Loucy (cell line): ENCODE measurements at regions not wholly inside any gene's neighbourhood (a gene's known extent, or its start where the extent isn't known, plus 50 kb on each side); places are given as distances from the start of the nearest gene placed in this dataset.

Experiments used
- H2AFZ ChIP-seq: fragments of 200-600 bp; sonication (generic); 2 replicates; pipeline ENCODE4 v1.6.0; 2016; ENCODE audit warnings: antibody characterized with exemption, mild to moderate bottlenecking, low read length, moderate library complexity
- H3F3A ChIP-seq: fragments of 200-600 bp; 2 replicates; pipeline ENCODE4 v1.6.0; 2016; ENCODE audit warnings: antibody characterized with exemption, low read depth, mild to moderate bottlenecking
- H3K27me3 ChIP-seq: fragments of 200-600 bp; sonication (generic); 2 replicates; pipeline ENCODE4 v1.6.1; 2014; ENCODE audit warnings: low read length, mild to moderate bottlenecking; ENCODE audit not compliant: insufficient read depth, poor library complexity, severe bottlenecking
- H3K36me3 ChIP-seq: fragments of 200-600 bp; sonication (generic); 2 replicates; pipeline ENCODE4 v1.6.1; 2016; ENCODE audit warnings: low read length; ENCODE audit not compliant: insufficient read depth
- H3K4me1 ChIP-seq: fragments of 200-600 bp; sonication (generic); 2 replicates; pipeline ENCODE4 v1.5.1; 2014; ENCODE audit warnings: low read length, mild to moderate bottlenecking; ENCODE audit not compliant: insufficient read depth, poor library complexity, severe bottlenecking
- H3K4me2 ChIP-seq: fragments of 200-600 bp; sonication (generic); 2 replicates; pipeline ENCODE4 v1.6.0; 2014; ENCODE audit warnings: antibody characterized with exemption, low read length, low read depth, mild to moderate bottlenecking; ENCODE audit not compliant: poor library complexity, severe bottlenecking
- H3K4me3 ChIP-seq: fragments of 200-600 bp; sonication (generic); 2 replicates; pipeline ENCODE4 v1.5.1; 2014; ENCODE audit warnings: low read length, mild to moderate bottlenecking, mixed read lengths; ENCODE audit not compliant: poor library complexity, severe bottlenecking
- H3K79me2 ChIP-seq: fragments of 200-600 bp; sonication (generic); 2 replicates; pipeline ENCODE4 v1.6.1; 2014; ENCODE audit warnings: low read length; ENCODE audit not compliant: insufficient read depth
- H3K9ac ChIP-seq: fragments of 200-600 bp; sonication (generic); 2 replicates; pipeline ENCODE4 v1.6.0; 2014; ENCODE audit warnings: mild to moderate bottlenecking, low read depth, low read length, moderate library complexity; ENCODE audit not compliant: poor library complexity, severe bottlenecking
- H3K9me2 ChIP-seq: fragments of 200-600 bp; sonication (generic); replicated peaks from 2 replicates; pipeline ENCODE4 v1.6.1; 2016; ENCODE audit warnings: low read depth, low read length, mixed read lengths
- H3K9me3 ChIP-seq: fragments of 200-600 bp; sonication (generic); 2 replicates; pipeline ENCODE4 v1.6.1; 2014; ENCODE audit warnings: mild to moderate bottlenecking, antibody characterized with exemption, low read length, low read depth; ENCODE audit not compliant: insufficient read depth
- H4K20me1 ChIP-seq: fragments of 200-600 bp; sonication (generic); 2 replicates; pipeline ENCODE4 v1.6.0; 2014; ENCODE audit warnings: antibody characterized with exemption, low read length, mild to moderate bottlenecking; ENCODE audit not compliant: insufficient read depth, poor library complexity, severe bottlenecking
- EZH2phosphoT487 ChIP-seq: fragments of 200-600 bp; IDR thresholded peaks from 2 replicates; pipeline ENCODE4 v1.6.1; 2018; ENCODE audit warnings: antibody characterized with exemption, mild to moderate bottlenecking, moderate library complexity, borderline replicate concordance
- TF ChIP-seq, protein P1 (sequence below): fragments of 200-600 bp; sonication (generic); conservative IDR thresholded peaks from 2 replicates; pipeline ENCODE4 v1.5.1; 2014; ENCODE audit warnings: mild to moderate bottlenecking, antibody characterized with exemption, low read length

DNA sequence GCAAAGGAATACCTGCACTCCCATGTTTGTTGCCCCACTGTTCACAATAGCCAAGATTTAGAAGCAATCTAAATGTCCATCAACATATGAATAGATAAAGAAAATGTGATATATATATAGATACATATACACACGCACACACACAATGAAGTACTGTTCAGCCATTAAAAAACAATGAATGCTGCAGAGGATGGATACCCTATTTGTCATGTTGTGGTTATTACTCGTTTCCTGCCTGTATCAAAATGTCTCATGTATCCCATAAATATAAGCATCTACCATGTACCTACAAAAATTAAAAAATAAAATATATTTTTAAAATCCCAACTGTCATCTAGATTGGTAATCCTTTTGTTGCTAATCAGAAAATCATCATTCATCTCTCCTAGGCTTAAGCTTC lies 634.8 kb upstream of the ADGRL2 start:
- Histone ChIP-seq H3K4me2 (no peak overlapping the region), H3K9me3 (no peaks in the 10 kb centered on the region), H3K36me3 (no peaks in the 10 kb centered on the region), H2AFZ (no peak overlapping the region), H3K27me3 (no peaks in the 10 kb centered on the region), H3K4me3 (no peak overlapping the region), H3K79me2 (no peaks in the 10 kb centered on the region), H3K9ac (no peak overlapping the region), H3F3A (no peaks in the 10 kb centered on the region), H3K4me1 (no peaks in the 10 kb centered on the region), H4K20me1 (no peaks in the 10 kb centered on the region), H3K9me2 (no peaks in the 10 kb centered on the region)
- TF ChIP-seq, protein P1, sequence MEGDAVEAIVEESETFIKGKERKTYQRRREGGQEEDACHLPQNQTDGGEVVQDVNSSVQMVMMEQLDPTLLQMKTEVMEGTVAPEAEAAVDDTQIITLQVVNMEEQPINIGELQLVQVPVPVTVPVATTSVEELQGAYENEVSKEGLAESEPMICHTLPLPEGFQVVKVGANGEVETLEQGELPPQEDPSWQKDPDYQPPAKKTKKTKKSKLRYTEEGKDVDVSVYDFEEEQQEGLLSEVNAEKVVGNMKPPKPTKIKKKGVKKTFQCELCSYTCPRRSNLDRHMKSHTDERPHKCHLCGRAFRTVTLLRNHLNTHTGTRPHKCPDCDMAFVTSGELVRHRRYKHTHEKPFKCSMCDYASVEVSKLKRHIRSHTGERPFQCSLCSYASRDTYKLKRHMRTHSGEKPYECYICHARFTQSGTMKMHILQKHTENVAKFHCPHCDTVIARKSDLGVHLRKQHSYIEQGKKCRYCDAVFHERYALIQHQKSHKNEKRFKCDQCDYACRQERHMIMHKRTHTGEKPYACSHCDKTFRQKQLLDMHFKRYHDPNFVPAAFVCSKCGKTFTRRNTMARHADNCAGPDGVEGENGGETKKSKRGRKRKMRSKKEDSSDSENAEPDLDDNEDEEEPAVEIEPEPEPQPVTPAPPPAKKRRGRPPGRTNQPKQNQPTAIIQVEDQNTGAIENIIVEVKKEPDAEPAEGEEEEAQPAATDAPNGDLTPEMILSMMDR: no peak
- TF ChIP-seq EZH2phosphoT487: no peak

DNA sequence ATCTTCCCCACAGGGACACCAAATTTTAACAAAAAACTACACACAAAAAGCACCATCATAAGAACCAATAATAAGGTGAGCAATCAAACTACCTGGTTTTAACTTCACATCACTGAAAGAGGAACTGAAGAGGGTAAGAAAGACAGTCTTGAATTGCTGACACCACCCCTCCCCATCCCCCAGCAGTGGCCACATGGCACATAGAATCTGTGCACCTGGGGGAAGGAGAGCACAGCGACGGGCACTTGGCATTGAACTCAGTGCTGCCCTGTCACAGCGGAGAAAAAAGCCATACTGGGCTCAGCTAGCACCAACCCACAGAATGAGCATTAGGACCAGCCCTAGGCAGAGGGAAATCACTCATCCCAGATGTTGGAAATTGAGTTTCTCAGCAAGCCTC lies 640.0 kb upstream of the ADGRL2 start:
- H4K20me1 ChIP-seq: no peaks in the 10 kb centered on the region
- H3K9ac ChIP-seq: no peak overlapping the region
- TF ChIP-seq EZH2phosphoT487: no peak
- TF ChIP-seq, protein P1: no peak
- no peaks in the 10 kb centered on the region for H3K9me2 ChIP-seq
- no peaks in the 10 kb centered on the region for H3K9me3 ChIP-seq
- no peaks in the 10 kb centered on the region for H3K79me2 ChIP-seq
- no peak overlapping the region for H3K4me2 ChIP-seq
- H3K4me3 ChIP-seq: no peak overlapping the region
- H2AFZ ChIP-seq: no peak overlapping the region
- H3K27me3 ChIP-seq: no peaks in the 10 kb centered on the region
- H3K4me1 ChIP-seq: no peaks in the 10 kb centered on the region
- H3F3A ChIP-seq: no peaks in the 10 kb centered on the region
- no peaks in the 10 kb centered on the region for H3K36me3 ChIP-seq

DNA sequence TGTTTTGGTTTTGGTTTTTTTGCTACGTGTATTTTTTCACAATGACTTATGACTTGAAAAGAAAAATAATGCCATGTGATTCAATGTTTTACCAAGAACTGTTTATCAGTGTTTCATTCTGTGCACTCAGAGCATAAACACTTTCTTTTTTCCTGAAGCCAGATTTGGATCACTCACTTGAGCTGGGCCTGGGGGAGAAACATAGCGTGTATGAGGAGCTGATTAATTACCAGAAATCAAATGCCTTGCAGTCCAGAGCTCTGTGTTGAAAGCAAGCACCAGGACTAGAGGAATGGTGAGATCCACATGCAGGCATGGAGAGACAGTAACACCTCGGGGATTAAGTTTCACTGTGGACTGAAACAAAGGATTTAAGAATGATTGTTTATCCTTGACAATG lies 642.1 kb upstream of the ADGRL2 start:
- Histone ChIP-seq H3K9me2 (no peaks in the 10 kb centered on the region), H3K4me1 (no peaks in the 10 kb centered on the region), H3K79me2 (no peaks in the 10 kb centered on the region), H3F3A (no peaks in the 10 kb centered on the region), H3K36me3 (no peaks in the 10 kb centered on the region), H2AFZ (no peak overlapping the region), H3K9ac (no peak overlapping the region), H3K27me3 (no peaks in the 10 kb centered on the region), H3K9me3 (no peaks in the 10 kb centered on the region), H3K4me2 (no peak overlapping the region), H4K20me1 (no peaks in the 10 kb centered on the region), H3K4me3 (no peak overlapping the region)
- TF ChIP-seq, protein P1: no peak
- no peak for TF ChIP-seq EZH2phosphoT487
